HG03103 (cell line): ENCODE measurements at regions not wholly inside any gene's neighbourhood (a gene's known extent, or its start where the extent isn't known, plus 50 kb on each side); places are given as distances from the start of the nearest gene placed in this dataset.
"Not testable (repeated sequence)": the region's sequence is repeated elsewhere in the genome, so short reads cannot be mapped to it uniquely, and the experiment has no call there.

ENCODE experiments used
- ATAC-seq: cut with Tn5 transposase; IDR thresholded peaks from one replicate; pipeline ENCODE4 v1.9.1; 2021; ENCODE audit warnings: low read depth; ENCODE audit not compliant: unreplicated experiment

GRCh38 chr5:164975986-164976385 lies 1470.6 kb downstream of the MAT2B start:
- ATAC-seq = no peak

- no peak for ATAC-seq
These were observed 1475.1 kb downstream of the MAT2B start for GRCh38 chr5:164980480-164980879.

- no peak for ATAC-seq
These were observed 1492.7 kb downstream of the MAT2B start for GRCh38 chr5:164998142-164998541.

- ATAC-seq = no peak
These were observed 1493.2 kb downstream of the MAT2B start for GRCh38 chr5:164998590-164998989.

- no peak for ATAC-seq
These were observed 1495.2 kb downstream of the MAT2B start for GRCh38 chr5:165000479-165001190.

- no peak for ATAC-seq
These were observed 1497.9 kb downstream of the MAT2B start for GRCh38 chr5:165003283-165003682.

DNA sequence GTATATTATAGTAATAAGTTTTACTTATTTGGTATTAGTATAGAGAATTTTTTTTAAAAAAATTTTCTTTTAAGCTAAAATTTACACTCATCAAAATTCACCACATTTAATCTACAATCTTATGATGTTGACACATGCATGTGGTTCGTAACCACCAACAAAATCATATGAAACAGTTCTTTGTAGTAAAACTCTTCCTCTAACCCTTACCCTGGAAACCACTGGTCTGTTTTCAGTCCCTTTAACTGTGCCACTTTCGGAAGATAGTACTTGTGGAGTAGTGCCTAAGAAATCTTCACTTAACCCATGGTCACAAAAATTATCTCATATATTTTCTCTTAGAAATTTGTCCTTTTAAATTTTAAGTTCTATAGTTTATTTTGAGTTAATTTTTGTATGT lies 1498.8 kb downstream of the MAT2B start:
- no peak for ATAC-seq

DNA sequence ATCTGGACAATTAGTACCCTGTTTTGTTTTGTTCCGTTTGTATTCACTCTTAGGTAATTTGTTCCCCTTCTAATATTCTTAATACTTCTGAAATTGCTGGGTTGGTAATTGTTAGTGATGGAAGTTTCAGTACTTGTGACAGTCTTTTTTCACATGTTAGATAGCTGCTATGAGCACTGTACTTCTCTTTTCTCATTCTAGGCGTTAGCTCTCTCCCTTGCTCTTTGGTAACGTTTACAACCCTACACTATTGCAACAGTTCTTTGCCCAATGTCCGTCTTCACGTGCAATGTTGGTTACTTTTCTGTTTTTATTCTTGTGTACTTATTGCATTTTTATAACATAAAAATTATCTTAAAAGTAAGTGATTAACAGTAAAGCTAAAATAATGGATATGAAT lies 1509.0 kb downstream of the MAT2B start:
- no peak for ATAC-seq

DNA sequence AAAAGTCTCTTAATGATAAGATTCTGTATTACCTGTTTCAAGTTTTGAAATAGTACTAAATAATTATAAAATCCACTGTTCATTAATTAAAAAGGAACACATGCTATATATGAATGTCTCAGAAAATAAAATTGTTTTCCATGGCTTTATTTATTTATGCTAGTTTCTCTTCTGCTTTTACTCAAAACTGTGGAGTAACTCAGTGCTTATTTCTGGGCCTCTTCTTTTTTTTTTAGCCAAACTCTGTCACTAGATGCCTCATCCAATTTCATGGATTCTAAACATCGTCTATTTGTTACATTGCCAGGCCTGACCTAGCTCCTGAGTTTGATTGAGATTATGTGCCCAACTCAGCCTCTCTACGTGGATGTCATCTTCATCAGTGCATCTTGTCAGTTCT lies 1509.7 kb downstream of the MAT2B start:
- ATAC-seq = no peak

DNA sequence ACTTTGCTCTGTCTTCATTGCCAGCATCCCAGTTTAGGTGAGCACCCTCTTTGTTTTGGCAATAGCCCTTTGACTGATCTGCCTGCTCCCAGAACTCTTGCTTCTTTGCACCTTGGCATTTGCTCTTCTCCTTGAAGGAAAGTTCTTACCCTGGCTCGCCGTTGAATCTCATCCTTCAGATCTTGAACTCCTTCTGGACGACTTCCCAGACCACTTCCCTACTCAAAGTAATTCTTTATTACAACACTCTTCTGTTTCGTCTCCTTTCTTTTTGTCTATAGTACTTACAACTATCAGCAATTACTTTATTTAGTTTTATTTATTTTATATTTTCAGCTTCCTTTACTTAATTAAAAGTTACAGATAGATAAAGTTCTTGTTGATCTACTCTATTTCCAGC lies 1510.1 kb downstream of the MAT2B start:
- ATAC-seq = no peak

DNA sequence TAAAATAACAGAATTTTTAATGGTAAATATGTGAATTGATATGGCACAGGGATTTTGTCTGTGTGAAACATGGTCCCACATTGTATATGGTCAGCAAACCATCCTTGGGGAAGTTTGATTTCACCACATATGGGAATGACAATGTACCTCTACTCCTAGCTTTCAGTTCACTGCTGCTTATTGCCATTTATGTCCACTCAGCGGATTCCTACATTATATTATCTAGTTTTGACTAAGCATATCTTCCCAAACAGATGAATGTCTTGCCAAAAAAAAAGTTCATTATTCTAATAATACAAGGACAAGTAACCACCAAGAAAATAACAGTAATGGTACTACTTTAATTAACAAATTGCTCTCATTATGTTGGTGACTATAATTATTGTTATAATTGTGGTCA lies 1521.6 kb downstream of the MAT2B start:
- ATAC-seq = no peak

GRCh38 chr5:165028356-165028755 lies 1522.9 kb downstream of the MAT2B start:
- no peak for ATAC-seq

GRCh38 chr5:165029099-165029870 lies 1523.9 kb downstream of the MAT2B start:
- no peak for ATAC-seq

- ATAC-seq = no peak
These were observed 1525.6 kb downstream of the MAT2B start for GRCh38 chr5:165030971-165031370.

DNA sequence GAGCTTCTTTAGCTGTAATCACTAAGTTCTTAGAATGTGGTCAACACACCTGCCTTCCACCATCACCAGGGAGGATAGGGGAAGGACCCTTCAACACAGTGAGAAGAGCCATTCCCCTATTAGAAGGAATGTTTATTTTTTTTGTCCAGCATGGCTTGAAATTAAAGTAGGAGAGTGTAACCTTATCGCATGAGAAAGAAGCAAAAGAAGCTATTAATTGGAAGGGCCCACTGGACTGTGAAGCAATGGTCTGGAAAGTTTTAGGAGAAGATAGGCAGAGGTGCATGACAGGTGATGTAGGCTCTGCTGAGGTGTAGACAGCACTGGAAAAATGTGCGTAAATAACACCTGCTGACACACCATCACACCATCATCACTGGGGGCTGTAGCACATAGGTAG lies 1526.0 kb downstream of the MAT2B start:
- no peak for ATAC-seq

GRCh38 chr5:165035520-165035919 lies 1530.1 kb downstream of the MAT2B start:
- ATAC-seq = no peak

- ATAC-seq = no peak
These were observed 1534.3 kb downstream of the MAT2B start for GRCh38 chr5:165039748-165040147.

DNA sequence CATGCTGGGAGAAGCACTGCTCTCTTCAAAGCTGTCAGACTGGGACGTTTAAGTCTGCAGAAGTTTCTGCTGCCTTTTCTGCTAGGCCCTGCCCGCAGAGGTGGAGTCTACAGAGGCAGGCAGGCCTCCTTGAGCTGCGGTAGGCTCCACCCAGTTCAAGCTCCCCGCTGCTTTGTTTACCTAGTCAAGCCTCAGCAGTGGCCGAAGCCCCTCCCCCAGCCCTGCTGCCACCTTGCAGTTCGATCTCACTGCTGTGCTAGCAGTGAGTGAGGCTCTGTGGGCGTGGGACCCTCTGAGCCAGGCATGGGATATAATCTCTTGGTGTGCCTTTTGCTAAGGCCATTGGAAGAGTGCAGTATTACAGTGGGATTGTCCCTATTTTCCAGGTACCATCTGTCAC lies 1540.5 kb downstream of the MAT2B start:
- ATAC-seq = not testable (repeated sequence)

DNA sequence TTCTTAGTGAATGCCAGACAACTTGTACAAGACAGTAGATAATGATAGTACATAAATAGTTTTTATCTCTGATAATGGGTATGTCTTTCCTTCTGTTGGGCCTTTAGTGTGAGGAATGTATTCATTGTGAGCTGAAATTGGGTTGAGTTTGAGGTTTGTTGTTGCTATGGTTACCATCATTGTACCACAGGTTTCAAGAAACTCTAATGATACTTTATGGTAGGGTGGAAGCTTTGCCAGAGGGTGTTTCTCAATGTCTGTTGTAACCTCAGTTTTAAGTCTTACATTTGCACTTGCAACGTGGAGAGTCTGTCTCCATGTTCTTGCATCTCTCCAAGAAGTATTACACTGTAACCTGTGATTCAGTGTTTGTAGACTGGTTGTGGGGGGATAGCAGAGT lies 1550.1 kb downstream of the MAT2B start:
- ATAC-seq = no peak

GRCh38 chr5:165057145-165057544 lies 1551.7 kb downstream of the MAT2B start:
- ATAC-seq = no peak

- ATAC-seq = no peak
These were observed 1561.4 kb downstream of the MAT2B start for GRCh38 chr5:165066751-165067385.

DNA sequence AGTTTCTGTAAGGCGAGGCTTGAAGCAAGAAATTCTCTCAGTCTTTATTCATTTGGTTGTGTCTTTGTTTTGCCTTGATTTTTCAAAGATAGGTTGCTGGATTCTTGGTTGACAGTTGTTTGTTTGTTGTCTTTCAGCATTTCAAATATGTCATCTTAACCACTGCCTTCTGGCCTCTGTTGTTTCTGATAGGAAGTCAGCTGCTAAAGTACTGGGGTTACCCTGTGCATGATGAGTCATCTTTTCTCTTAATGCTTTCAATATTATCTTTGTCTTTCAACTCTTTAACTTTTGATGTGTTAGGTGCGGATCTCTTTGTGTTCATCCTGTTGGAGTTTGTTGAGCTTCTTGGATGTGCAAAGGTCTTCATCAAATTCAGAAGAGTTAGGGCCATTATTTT lies 1571.3 kb downstream of the MAT2B start:
- no peak for ATAC-seq
